Brain microvascular endothelial cell (primary cell): ENCODE measurements at regions not wholly inside any gene's neighbourhood (a gene's known extent, or its start where the extent isn't known, plus 50 kb on each side); places are given as distances from the start of the nearest gene placed in this dataset.

Experiments
- DNase-seq: peaks from one replicate; pipeline ENCODE4 v3.0.0-alpha.2; 2020
- H3K27ac ChIP-seq: fragments of 250-450 bp; sonication (Bioruptor Pico); 2 replicates; pipeline ENCODE4 v1.5.1; 2020; ENCODE audit warnings: mild to moderate bottlenecking, moderate library complexity
- H3K27me3 ChIP-seq: fragments of 250-450 bp; sonication (Bioruptor Pico); replicated peaks from 2 replicates; pipeline ENCODE4 v1.5.1; 2020; ENCODE audit warnings: mild to moderate bottlenecking
- H3K36me3 ChIP-seq: fragments of 250-450 bp; sonication (Bioruptor Pico); replicated peaks from 2 replicates; pipeline ENCODE4 v1.5.1; 2020; ENCODE audit warnings: mild to moderate bottlenecking
- H3K4me3 ChIP-seq: 2 replicates; pipeline ENCODE4 v1.5.1; 2011; ENCODE audit warnings: low read depth, mild to moderate bottlenecking, control low read depth, low read length, moderate library complexity
- in situ Hi-C: cut with HindIII; loops from 2 replicates; pipeline ENCODE4 v1.10.0; 2017; ENCODE audit warnings: low sequenced_read_pairs, low pct_ligation_motif_present
- TF ChIP-seq, protein P1 (sequence below): IDR thresholded peaks from 2 replicates; pipeline ENCODE4 v1.5.1; 2011; ENCODE audit warnings: low read depth, mild to moderate bottlenecking, moderate library complexity, low read length, control low read depth, inconsistent platforms; ENCODE audit errors: missing control alignments

DNA sequence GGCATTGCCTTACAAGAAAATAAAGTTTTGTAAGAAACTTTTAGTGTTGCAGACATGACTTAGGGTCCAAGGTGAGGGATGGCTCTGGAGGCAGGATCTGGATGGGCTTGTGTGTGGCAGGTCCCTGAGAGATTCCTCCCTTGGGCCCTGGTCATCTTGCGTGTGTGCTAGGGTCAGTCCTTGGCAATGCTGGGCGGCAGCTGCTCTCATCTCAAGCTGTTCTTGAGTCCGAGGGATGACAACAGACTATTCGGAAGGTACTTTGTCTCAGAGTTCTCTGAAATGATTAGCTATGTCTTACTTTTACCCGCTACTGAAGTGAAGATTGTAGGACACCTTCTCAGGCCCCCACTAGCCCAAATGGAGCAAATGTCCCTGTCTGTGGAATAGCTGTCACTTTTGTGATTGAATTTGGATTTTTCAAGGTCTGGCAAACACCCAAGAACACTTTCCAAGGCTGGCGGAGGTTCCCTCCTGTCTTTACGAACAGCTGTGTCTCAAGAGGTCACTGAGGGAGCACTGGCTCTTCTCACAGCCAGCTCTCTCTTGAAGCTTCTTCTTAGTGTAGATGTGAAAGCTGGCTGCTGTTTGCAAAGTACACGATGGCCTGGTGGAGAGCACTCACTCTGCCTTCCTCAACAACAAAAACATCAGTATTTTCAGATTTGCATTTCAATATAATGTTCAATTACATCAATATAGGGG lies 253.6 kb downstream of the STK31 start:
- H3K36me3 ChIP-seq: no peaks in the 10 kb centered on the region
- H3K4me3 ChIP-seq: no peak overlapping the region
- no peak for DNase-seq
- no peaks in the 10 kb centered on the region for H3K27me3 ChIP-seq
- in situ Hi-C loops: no loop called here
- TF ChIP-seq, protein P1, sequence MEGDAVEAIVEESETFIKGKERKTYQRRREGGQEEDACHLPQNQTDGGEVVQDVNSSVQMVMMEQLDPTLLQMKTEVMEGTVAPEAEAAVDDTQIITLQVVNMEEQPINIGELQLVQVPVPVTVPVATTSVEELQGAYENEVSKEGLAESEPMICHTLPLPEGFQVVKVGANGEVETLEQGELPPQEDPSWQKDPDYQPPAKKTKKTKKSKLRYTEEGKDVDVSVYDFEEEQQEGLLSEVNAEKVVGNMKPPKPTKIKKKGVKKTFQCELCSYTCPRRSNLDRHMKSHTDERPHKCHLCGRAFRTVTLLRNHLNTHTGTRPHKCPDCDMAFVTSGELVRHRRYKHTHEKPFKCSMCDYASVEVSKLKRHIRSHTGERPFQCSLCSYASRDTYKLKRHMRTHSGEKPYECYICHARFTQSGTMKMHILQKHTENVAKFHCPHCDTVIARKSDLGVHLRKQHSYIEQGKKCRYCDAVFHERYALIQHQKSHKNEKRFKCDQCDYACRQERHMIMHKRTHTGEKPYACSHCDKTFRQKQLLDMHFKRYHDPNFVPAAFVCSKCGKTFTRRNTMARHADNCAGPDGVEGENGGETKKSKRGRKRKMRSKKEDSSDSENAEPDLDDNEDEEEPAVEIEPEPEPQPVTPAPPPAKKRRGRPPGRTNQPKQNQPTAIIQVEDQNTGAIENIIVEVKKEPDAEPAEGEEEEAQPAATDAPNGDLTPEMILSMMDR: no peak
- no peak overlapping the region for H3K27ac ChIP-seq

- Histone ChIP-seq H3K27me3 (no peaks in the 10 kb centered on the region), H3K36me3 (no peaks in the 10 kb centered on the region), H3K4me3 (no peak overlapping the region), H3K27ac (no peak overlapping the region)
- TF ChIP-seq, protein P1: no peak
- in situ Hi-C loops: no loop called here
- no peak for DNase-seq
Observed at GRCh38 chr7:23964715-23965114, 254.7 kb downstream of the STK31 start.

GRCh38 chr7:23965296-23965695 lies 255.3 kb downstream of the STK31 start:
- in situ Hi-C loops: no loop called here
- no peak for DNase-seq

DNA sequence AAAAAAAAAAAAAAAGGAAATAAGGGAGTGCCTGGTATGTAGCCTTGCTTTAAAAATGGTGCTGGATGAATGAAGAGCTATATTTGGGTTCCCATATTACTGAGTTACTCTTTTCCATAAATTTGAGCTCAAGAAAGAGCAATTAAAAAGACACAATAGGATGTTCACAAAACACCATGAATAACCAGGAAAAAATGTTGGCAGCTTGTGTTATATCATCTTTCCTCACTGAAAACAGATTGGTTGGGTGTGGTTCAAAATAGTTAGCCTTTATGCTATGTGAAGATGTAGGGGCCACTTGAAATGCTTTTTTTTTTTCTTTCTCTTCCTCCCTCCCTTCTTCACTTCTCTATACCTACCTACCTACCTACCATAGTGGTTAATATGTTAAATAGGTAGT lies 256.9 kb downstream of the STK31 start:
- no peak for DNase-seq
- in situ Hi-C loops: no loop called here
- TF ChIP-seq, protein P1: no peak
- Histone ChIP-seq H3K27me3 (no peaks in the 10 kb centered on the region), H3K4me3 (no peak overlapping the region), H3K27ac (no peak overlapping the region), H3K36me3 (no peaks in the 10 kb centered on the region)

More at GRCh38 chr7:23965296-23965695, 255.3 kb downstream of the STK31 start:
- H3K36me3 ChIP-seq: no peaks in the 10 kb centered on the region
- TF ChIP-seq, protein P1: no peak
- no peak overlapping the region for H3K4me3 ChIP-seq
- no peak overlapping the region for H3K27ac ChIP-seq
- no peaks in the 10 kb centered on the region for H3K27me3 ChIP-seq

DNA sequence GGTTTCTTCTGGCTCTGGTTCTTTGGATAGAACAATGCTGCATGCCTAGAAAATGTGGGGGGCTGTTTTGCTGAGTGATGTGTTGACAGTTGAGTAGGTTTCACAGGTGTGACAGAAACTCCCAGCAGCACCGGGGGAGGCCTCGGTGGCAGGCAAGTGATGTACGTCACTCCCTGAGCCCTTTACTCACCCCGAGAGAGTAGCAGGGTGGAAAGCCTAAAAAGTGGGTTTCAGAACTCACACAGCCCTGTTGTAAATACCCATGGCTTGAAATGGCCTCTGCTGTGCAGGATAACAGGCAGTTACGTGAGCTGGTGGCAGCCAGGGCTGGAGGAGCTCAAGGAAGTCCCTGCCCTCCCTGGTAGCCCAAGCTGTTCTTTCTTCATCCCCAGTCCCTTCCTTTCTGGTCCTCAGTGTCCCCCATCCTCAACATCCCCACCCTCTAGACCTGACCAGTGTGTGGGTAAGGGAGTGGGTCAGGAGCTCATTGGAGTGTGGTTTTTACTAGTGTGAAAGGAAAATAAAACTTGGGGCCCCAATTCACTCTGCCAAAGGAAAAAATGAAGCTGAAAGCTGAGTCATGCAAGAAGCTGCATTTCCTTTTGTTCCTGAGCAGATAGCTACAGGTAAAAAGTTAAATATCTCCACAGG lies 258.1 kb downstream of the STK31 start:
- in situ Hi-C loops: no loop called here

More for the DNA sequence above, 258.1 kb downstream of the STK31 start:
- Histone ChIP-seq H3K27me3 (no peaks in the 10 kb centered on the region), H3K36me3 (no peaks in the 10 kb centered on the region), H3K4me3 (no peak overlapping the region), H3K27ac (no peak overlapping the region)
- TF ChIP-seq, protein P1: no peak
- DNase-seq: no peak
